Activated CD4-positive, alpha-beta T cell treated with anti-CD3 and anti-CD28 coated beads, Interleukin-2, amount 50 U/mL, for 4 hours (primary cell): ENCODE measurements at regions not wholly inside any gene's neighbourhood (a gene's known extent, or its start where the extent isn't known, plus 50 kb on each side); places are given as distances from the start of the nearest gene placed in this dataset.

Experiments used
- DNase-seq, 2 experiments: peaks; one replicate each; pipeline ENCODE4 v3.0.0-alpha.2; 2020

GRCh38 chr9:6703898-6704639, 53.7 kb upstream of the KDM4C start:
- peak; percentile 79 to 81 for DNase-seq

GRCh38 chr9:6702707-6703106, 55.1 kb upstream of the KDM4C start:
- DNase-seq, result no peak

- DNase-seq, result no peak
Measured at GRCh38 chr9:6696178-6696577, 50.6 kb upstream of the GLDC start.

GRCh38 chr9:6695121-6695814, 49.7 kb upstream of the GLDC start:
- DNase-seq, result no peak
